ENCODE measurements at regions not wholly inside any gene's neighbourhood (a gene's known extent, or its start where the extent isn't known, plus 50 kb on each side); places are given as distances from the start of the nearest gene placed in this dataset.

DNA sequence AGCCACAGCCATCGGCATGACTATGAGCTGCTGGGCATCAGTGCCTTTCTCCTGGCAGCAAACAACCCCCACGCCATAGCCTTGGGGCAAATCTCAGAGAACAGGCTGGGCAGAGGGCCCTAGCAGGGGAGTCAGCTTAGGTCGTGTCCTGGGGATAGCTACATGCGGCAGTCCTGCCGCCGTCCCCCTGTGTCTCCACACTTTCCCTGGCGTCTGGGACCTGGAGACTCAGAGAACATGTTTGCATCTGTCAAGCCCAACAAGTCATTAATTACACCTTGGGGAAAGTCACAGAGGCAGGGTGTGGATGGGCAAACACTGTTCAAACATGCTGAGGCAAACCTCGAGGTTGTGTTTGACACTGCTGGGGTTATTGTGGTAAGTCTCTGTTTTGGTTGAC lies 123.6 kb downstream of the C5orf15 start:
- TF ChIP-seq CTCF (conservative IDR thresholded peaks at IDR 0.05; ENCODE audit: low read depth, low read length) (no peak), EZH2phosphoT487 (IDR thresholded peaks at IDR 0.05; ENCODE audit: borderline replicate concordance, low read length) (no peak)

Measured in PC-3 (cell line).